ENCODE measurements at regions not wholly inside any gene's neighbourhood (a gene's known extent, or its start where the extent isn't known, plus 50 kb on each side); places are given as distances from the start of the nearest gene placed in this dataset.
A peak's percentile ranks its signal among the peaks of the same experiment; 100 is the strongest.

GRCh38 chr7:17556247-17556956 is 257.9 kb downstream of the AHR start:
- H3K36me3 Mint-ChIP-seq (ENCODE audit: low read depth): no peaks in the 10 kb centered on the region
- no peak for DNase-seq

DNA sequence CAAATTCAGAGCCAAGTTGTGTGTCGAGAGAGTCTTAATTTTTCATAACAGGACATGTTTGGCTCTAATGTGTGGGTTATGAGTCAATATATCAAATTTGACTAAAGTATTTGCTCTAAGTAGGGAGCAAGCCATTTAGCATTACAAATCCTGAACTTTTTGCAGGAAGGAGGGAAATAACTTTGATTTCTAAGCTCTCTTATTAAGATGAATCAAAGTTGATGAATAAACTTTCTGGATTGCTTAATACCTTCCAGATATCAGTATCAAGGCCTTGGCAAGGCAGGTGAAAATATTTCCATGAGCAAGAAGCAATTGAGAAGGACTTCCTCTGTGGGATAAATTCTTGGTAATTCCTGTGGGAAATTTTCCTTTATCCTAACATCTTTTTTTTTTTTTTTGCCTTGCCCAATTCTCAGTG is 258.8 kb downstream of the AHR start:
- DNase-seq: no peak
- H3K27ac Mint-ChIP-seq: peak overlapping the region; percentile 53

More at GRCh38 chr7:17556247-17556956, 257.9 kb downstream of the AHR start:
- peaks cover 61% of the 10 kb centered on the region for H3K4me1 Mint-ChIP-seq (ENCODE audit: low read depth)
- TF ChIP-seq CTCF (IDR thresholded peaks at IDR 0.05): no peak
- H3K27ac Mint-ChIP-seq: peak overlapping the region; percentile 27; the same call in 1 of the 2 replicates
- H3K27me3 Mint-ChIP-seq (ENCODE audit: insufficient read depth): no peaks in the 10 kb centered on the region
- no peaks in the 10 kb centered on the region for H3K9me3 Mint-ChIP-seq
- no peak overlapping the region for H3K4me3 Mint-ChIP-seq

DNA sequence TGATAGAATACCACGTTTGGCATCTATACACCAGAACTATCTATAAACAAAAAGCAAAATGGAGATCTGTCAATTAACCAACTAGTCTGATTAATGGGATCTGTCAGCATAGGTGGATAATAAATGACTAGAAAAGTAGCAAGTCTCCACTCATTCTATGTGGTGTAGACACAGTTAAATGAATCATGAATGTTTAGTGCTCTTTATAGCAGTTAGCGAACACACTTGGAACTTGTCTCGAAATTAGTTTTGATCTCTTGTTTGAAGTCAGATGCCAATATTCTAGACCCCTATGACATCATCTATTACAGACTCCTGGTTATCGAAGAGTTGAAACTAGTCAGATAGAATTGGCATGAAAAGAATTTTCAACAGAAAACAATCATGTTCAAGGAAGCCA is 259.7 kb downstream of the AHR start:
- TF ChIP-seq CTCF (IDR thresholded peaks at IDR 0.05): no peak
- Mint-ChIP-seq H3K9me3 (peaks cover 4% of the 10 kb centered on the region; the same call in 1 of the 2 replicates), H3K36me3 (ENCODE audit: low read depth) (no peaks in the 10 kb centered on the region), H3K27ac (peak overlapping the region; percentile 53), H3K4me3 (no peak overlapping the region), H3K27me3 (ENCODE audit: insufficient read depth) (no peaks in the 10 kb centered on the region; the same call in 1 of the 2 replicates), H3K4me1 (ENCODE audit: low read depth) (peaks cover 55% of the 10 kb centered on the region)
- DNase-seq: no peak

More for the DNA sequence above, 258.8 kb downstream of the AHR start:
- TF ChIP-seq CTCF (IDR thresholded peaks at IDR 0.05): no peak
- Mint-ChIP-seq H3K36me3 (ENCODE audit: low read depth) (no peaks in the 10 kb centered on the region), H3K27me3 (ENCODE audit: insufficient read depth) (no peaks in the 10 kb centered on the region), H3K4me3 (peak overlapping the region; percentile 60), H3K9me3 (no peaks in the 10 kb centered on the region), H3K4me1 (ENCODE audit: low read depth) (peaks cover 61% of the 10 kb centered on the region)

GRCh38 chr7:17558558-17559332 is 260.3 kb downstream of the AHR start:
- Mint-ChIP-seq H3K27ac (peak overlapping the region; percentile 58), H3K27me3 (ENCODE audit: insufficient read depth) (no peaks in the 10 kb centered on the region; the same call in 1 of the 2 replicates), H3K4me1 (ENCODE audit: low read depth) (peaks cover 55% of the 10 kb centered on the region), H3K9me3 (peaks cover 4% of the 10 kb centered on the region; the same call in 1 of the 2 replicates), H3K4me3 (no peak overlapping the region), H3K36me3 (ENCODE audit: low read depth) (no peaks in the 10 kb centered on the region)
- no peak for DNase-seq
- no peak for TF ChIP-seq CTCF (IDR thresholded peaks at IDR 0.05)

- Mint-ChIP-seq H3K36me3 (ENCODE audit: low read depth) (no peaks in the 10 kb centered on the region), H3K9me3 (peaks cover 4% of the 10 kb centered on the region; the same call in 1 of the 2 replicates), H3K27ac (peak overlapping the region; percentile 58), H3K4me3 (no peak overlapping the region), H3K4me1 (ENCODE audit: low read depth) (peaks cover 58% of the 10 kb centered on the region), H3K27me3 (ENCODE audit: insufficient read depth) (no peaks in the 10 kb centered on the region; the same call in 1 of the 2 replicates)
- peak; percentile 52 for DNase-seq
- no peak for TF ChIP-seq CTCF (IDR thresholded peaks at IDR 0.05)
Measured at GRCh38 chr7:17559388-17559787, 260.9 kb downstream of the AHR start.

Measured in HFFc6 (cell line).